HG03139 (cell line): ENCODE measurements at regions not wholly inside any gene's neighbourhood (a gene's known extent, or its start where the extent isn't known, plus 50 kb on each side); places are given as distances from the start of the nearest gene placed in this dataset.
"Not testable (repeated sequence)": the region's sequence is repeated elsewhere in the genome, so short reads cannot be mapped to it uniquely, and the experiment has no call there.

ENCODE experiments used
- ATAC-seq: cut with Tn5 transposase; IDR thresholded peaks from one replicate; pipeline ENCODE4 v1.9.1; 2021; ENCODE audit not compliant: unreplicated experiment

DNA sequence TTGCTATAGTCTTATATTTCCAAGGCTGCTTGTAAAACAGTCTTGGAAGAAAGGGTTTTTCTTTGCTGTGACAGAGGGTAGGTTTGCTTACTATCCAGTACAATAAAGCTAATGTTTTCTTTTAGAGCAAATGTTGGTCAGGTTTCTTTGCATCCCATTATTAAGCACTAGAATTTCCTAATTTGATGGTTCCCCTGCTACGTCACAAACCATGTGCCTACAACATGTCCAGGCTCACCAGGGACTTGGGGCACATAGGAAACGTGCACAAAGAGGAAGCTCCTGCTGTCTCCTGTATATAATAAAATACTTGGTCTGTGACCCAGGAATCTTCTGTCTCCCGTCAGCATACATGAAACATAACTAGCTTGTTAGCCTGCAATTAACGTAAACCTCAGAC lies 486.3 kb upstream of the LRFN5 start:
- ATAC-seq, result no peak

DNA sequence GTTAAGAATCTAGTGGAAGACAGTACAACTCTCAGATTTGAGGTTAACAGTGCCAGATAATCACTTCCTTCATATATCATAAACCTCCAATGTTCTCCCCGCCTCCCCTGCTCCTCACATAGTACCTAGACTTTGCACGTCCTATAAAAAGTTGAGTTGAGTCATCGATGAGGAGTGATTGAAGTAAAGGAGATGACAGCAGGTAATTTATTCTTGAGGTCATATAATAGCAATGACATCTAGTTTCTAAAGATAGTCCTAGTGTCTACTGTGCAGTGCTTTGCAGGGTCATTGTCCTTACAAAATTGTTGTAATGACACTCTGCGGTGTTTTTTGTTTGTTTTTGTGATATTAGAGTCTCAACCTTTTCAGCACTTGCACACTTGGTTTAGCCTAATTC lies 510.5 kb upstream of the LRFN5 start:
- ATAC-seq, result no peak

DNA sequence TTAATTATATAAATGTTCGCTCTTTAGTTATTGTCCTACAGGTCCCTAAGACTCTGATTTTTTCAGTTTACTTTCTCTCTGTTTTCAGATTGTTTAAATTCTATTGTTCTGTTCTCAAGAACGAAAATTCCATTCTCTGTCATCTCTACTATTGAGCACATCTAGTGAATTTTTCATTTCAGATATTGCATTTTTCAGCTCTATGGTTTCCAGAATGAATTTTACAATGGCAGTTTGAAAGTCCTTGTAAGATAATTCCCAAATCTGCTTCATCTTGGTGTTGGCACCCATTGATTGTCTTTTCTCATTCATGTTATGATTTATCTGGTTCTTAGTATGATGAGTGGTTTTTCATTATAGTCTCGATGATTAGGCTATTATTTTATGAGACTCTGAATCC lies 519.6 kb upstream of the LRFN5 start:
- ATAC-seq, result no peak

GRCh38 chr14:41073544-41073943 lies 533.1 kb upstream of the LRFN5 start:
- no peak for ATAC-seq

DNA sequence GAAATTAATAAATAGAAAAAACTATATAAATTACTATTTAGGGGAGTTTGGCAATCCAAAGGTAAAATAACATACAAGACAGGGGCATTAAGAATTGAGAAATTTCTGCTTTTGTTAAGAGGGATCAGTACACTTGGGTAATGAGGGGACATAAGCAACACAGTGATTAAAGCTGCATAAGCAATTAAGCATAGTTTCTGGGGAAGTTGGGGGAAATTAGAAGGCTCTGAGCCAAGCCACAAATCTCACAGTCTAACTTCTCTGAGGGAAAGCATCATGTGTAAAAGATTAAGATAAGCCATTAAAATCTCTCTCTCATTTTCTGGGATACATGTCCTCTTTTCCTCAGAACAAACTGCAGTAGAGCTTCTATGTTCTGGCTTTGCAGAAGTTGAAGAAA lies 533.9 kb upstream of the LRFN5 start:
- no peak for ATAC-seq

GRCh38 chr14:41071351-41071750 lies 535.3 kb upstream of the LRFN5 start:
- no peak for ATAC-seq

- ATAC-seq, result no peak
These were observed 543.9 kb upstream of the LRFN5 start for GRCh38 chr14:41062826-41063225.

DNA sequence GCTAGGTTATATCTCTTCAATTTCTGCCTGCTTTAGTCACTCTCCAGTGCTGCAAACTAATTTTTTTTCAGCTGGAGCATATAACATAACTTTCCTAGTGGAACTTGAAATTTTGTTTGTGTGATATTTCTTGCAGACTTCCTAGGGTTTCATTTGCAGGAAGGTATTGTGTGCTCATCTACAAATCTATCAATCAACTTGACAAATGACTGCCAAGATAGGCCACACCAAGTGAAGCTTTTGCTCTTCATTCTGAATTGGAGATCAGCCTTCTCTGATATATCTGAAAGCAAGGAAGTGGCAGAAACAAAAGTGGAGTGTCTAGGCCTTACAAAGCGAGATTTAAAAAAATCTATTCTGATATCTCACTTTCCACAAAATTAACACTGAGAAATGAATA lies 551.1 kb upstream of the LRFN5 start:
- ATAC-seq, result no peak

DNA sequence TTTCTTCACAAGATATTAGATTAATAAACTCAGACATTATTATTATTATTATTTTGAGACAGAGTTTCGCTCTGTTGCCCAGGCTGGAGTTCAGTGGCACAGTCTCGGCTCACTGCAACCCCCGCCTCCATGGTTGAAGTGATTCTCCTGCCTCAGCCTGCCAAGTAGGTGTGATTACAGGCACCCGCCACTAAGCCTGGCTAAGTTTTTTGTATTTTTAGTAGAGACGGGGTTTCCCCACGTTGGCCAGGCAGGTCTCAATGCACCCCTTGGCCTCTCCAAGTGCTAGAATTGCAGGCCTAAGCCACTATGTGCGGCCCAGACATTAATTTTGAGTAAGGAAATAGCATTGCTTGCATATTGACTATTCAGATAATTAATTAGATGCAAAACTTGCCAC lies 554.9 kb upstream of the LRFN5 start:
- no peak for ATAC-seq

- ATAC-seq, result no peak
These were observed 558.9 kb upstream of the LRFN5 start for GRCh38 chr14:41047763-41048162.

GRCh38 chr14:41037388-41037787 lies 569.3 kb upstream of the LRFN5 start:
- no peak for ATAC-seq

DNA sequence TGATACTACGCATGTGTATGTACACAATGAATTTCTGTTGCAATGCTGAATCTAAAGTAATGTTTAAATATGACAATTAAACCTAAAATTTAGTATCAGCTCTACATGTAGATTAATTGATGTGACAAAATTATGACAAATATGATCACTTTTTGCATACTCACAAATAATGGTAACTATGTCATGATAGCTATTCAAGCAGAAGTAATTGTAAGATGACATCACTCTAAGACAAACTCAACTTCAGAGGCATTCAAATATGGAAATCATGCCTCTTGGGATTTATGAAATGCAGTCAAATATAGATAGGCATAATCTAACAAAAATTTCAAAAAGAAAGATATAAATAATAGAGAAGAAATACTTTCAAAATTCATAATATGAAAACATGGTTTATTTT lies 571.7 kb upstream of the LRFN5 start:
- no peak for ATAC-seq

DNA sequence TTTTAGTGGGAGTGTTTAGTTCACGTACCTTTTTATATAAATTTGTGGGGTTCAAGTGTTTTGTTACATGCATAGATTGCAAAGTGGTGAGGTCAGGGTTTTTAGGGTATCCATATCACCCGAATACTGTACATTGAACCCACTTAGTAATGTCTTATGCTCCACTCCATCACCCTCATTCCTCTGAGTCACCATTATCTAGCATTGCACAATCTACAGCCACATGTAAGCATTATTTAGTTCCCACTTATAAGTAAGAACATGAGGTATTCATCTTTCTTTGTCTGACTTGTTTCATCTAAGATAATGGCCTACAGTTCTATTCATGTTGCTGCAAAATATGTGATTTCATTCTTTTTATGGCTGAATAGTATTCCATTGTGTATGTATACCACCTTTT lies 583.7 kb upstream of the LRFN5 start:
- no peak for ATAC-seq

DNA sequence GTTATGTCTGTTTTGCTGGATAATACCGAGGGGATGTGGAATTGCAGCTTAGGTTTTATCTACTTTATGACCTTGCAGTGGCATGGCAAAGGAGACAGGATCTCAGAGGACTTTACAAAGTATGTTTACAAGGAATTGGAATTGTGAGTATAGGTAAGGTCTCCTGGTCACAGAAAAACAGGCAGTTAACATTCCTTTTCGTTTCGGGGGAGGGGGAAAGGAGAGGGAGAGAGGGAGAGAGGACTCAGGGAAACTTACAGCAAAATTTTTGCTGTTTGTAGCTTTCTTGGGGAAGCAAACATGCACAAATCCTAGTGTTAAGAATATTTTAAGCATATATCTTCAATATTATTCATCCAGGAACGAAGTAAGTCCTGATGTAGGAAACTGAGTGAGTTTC lies 590.5 kb upstream of the LRFN5 start:
- no peak for ATAC-seq

DNA sequence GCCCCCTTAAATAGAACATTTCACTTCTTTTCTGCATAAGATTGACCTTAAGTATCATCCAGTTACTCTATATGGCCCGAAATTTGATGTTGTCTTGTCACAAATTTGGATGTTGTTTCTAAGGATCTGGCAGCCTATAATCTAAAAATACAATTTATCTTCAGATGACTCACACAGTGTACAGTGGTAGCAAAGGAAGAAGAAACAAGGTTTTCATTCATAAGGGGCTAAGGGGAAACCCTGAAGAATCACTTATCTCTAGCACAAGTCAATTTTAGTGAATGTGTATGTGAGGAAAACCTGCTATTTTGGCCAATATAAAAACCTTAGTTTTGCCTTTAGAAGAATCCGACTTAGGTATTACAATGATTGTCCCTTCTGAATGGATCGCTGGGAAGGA lies 606.3 kb upstream of the LRFN5 start:
- no peak for ATAC-seq

DNA sequence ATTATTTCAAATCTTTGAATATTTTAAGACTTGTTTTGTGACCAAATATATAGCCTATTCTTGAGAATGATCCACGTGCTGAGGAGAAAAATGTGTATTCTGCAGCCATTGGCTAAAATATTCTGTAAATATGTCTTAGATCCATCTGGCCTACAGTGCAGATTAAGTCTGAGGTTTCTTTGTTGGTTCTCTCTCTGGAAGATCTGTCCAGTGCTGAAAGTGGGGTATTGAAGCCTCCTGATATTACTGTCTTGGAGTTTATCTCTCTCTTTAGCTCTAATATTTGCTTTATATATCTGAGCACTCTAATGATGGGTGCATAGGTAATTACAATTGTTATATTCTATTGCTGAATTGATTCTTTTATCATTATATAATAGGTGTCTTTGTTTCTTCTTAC lies 617.4 kb upstream of the LRFN5 start:
- ATAC-seq, result no peak

- ATAC-seq, result no peak
These were observed 619.2 kb upstream of the LRFN5 start for GRCh38 chr14:40987481-40987880.

DNA sequence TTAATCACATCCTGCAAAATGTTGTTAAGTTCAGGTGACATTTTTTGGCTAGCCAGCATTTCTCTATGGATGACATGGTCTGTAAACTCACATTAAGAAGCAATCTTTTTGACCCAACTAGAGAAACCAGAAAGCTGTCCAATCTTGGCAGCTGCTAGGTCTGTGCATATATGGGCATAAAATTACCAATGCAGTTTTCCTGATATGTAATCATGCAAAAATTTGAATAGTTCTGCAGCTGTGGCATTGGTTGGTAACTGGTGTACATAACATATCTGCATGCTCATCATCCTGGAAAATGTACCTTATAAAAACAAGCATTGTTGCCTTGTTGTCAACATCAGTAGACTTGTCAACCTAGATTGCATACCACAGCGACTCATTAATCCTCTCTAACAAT lies 620.0 kb upstream of the LRFN5 start:
- no peak for ATAC-seq

DNA sequence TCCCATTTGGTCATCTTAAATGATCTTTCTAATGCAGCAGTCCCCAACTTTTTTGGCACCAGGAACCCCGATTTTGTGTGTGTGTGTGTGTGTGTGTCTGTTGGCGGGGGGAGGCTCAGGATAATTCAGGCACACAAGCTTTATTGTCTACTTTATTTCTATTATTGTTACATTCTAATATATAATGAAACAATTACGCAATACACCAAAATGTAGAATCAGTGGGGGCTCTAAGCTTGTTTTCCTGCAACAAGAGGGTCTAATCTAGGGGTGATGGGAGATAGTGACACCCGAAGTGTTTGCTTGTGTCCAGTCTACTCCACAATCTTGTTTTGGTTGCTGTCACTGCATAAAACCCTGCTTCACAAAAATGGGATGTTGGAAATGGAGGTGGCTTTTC lies 621.1 kb upstream of the LRFN5 start:
- ATAC-seq, result no peak

DNA sequence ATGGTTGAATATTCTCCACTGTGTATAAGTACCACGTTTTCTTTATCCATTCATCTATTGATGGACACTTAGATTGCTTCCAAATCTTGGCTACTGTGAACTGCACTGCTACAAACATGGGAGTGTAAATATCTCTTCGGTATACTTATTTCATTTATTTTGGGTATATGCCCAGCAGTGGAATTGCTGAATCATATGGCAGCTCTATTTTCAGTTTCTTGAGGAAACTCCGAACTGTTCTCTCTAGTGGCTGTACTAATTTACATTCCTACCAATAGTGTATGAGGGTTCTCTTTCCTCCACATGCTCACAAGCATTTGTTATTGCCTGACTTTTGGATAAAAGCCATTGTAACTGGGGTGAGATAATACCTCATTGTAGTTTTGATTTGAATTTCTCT lies 623.1 kb upstream of the LRFN5 start:
- ATAC-seq, result no peak

GRCh38 chr14:40981247-40981646 lies 625.4 kb upstream of the LRFN5 start:
- no peak for ATAC-seq

GRCh38 chr14:40960257-40960656 lies 646.4 kb upstream of the LRFN5 start:
- ATAC-seq, result not testable (repeated sequence)

GRCh38 chr14:40955131-40955505 lies 651.6 kb upstream of the LRFN5 start:
- ATAC-seq, result no peak

DNA sequence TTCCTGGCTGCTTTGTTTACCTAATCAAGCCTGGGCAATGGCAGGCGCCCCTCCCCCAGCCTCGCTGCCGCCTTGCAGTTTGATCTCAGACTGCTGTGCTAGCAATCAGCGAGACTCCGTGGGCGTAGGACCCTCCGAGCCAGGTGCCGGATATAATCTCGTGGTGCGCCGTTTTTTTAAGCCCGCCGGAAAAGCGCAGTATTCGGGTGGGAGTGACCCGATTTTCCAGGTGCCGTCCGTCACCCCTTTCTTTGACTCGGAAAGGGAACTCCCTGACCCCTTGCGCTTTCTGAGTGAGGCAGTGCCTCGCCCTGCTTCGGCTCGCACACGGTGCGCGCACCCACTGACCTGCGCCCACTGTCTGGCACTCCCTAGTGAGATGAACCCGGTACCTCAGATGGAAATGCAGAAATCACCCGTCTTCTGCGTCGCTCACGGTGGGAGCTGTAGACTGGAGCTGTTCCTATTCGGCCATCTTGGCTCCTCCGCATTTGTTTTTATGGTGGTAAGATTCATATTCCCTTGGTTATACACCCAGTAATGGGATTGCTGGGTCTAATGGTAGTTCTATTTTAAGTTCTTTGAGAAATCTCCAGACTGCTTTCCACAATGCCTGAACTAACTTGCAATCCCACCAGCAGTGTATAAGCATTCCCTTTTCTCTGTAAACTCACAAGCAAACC lies 652.1 kb upstream of the LRFN5 start:
- not testable (repeated sequence) for ATAC-seq
